HL-60 (cell line): ENCODE measurements at regions not wholly inside any gene's neighbourhood (a gene's known extent, or its start where the extent isn't known, plus 50 kb on each side); places are given as distances from the start of the nearest gene placed in this dataset.

ENCODE experiments used
- DNase-seq, 2 experiments: peaks; one replicate each; pipeline ENCODE4 v3.0.0-alpha.2; 2010 to 2020; ENCODE audit warnings: low read depth in 1 of 2, low spot score in 1 of 2
- H3K27ac ChIP-seq: fragments of 250-450 bp; sonication (Bioruptor Pico); replicated peaks from 2 replicates; pipeline ENCODE4 v1.5.1; 2020; ENCODE audit warnings: mild to moderate bottlenecking, moderate library complexity
- H3K27me3 ChIP-seq: fragments of 250-450 bp; sonication (Bioruptor Pico); 2 replicates; pipeline ENCODE4 v1.5.1; 2021; ENCODE audit warnings: mild to moderate bottlenecking, moderate library complexity; ENCODE audit not compliant: insufficient read depth, poor library complexity, severe bottlenecking
- H3K4me3 ChIP-seq: replicated peaks from 2 replicates; pipeline ENCODE4 v1.5.1; 2011; ENCODE audit warnings: mild to moderate bottlenecking, control low read depth, low read length; ENCODE audit not compliant: insufficient read depth
- GABPA ChIP-seq: IDR thresholded peaks from 2 replicates; pipeline ENCODE4 v1.6.1; 2012; ENCODE audit warnings: low read depth
- POLR2AphosphoS5 ChIP-seq: IDR thresholded peaks from 2 replicates; pipeline ENCODE4 v1.6.1; 2012; ENCODE audit warnings: low read depth
- SPI1 ChIP-seq: IDR thresholded peaks from 2 replicates; pipeline ENCODE4 v1.6.1; 2012; ENCODE audit warnings: low read depth, mild to moderate bottlenecking, borderline replicate concordance
- TF ChIP-seq, protein P1 (sequence below): IDR thresholded peaks from 2 replicates; pipeline ENCODE4 v1.6.1; 2012; ENCODE audit warnings: low read depth; ENCODE audit not compliant: insufficient replicate concordance
- TF ChIP-seq, protein P2 (sequence below): IDR thresholded peaks from one replicate; pipeline ENCODE4 v1.5.1; 2011; ENCODE audit warnings: low read length, control low read depth, inconsistent platforms; ENCODE audit not compliant: insufficient read depth

DNA sequence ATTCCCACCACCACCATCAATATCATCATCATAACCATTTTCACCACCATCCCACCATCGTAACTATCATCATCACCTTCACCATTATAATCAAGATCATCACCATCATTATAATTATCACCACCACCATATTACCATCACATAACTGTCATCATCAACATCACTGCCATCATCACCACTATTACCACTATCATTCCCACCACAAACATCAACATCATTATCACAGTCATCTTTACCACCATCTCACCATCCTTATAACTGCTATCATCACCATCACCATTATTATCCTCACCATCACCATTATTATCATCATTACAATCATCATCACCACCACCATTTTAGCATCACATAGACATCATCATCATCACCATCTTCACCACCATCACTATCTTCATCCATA, 167.1 kb upstream of the ZMIZ1 start:
- H3K4me3 ChIP-seq: no peak overlapping the region
- no peaks in the 10 kb centered on the region for H3K27me3 ChIP-seq
- no peak for DNase-seq
- TF ChIP-seq, protein P1, sequence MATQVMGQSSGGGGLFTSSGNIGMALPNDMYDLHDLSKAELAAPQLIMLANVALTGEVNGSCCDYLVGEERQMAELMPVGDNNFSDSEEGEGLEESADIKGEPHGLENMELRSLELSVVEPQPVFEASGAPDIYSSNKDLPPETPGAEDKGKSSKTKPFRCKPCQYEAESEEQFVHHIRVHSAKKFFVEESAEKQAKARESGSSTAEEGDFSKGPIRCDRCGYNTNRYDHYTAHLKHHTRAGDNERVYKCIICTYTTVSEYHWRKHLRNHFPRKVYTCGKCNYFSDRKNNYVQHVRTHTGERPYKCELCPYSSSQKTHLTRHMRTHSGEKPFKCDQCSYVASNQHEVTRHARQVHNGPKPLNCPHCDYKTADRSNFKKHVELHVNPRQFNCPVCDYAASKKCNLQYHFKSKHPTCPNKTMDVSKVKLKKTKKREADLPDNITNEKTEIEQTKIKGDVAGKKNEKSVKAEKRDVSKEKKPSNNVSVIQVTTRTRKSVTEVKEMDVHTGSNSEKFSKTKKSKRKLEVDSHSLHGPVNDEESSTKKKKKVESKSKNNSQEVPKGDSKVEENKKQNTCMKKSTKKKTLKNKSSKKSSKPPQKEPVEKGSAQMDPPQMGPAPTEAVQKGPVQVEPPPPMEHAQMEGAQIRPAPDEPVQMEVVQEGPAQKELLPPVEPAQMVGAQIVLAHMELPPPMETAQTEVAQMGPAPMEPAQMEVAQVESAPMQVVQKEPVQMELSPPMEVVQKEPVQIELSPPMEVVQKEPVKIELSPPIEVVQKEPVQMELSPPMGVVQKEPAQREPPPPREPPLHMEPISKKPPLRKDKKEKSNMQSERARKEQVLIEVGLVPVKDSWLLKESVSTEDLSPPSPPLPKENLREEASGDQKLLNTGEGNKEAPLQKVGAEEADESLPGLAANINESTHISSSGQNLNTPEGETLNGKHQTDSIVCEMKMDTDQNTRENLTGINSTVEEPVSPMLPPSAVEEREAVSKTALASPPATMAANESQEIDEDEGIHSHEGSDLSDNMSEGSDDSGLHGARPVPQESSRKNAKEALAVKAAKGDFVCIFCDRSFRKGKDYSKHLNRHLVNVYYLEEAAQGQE: no peak
- TF ChIP-seq POLR2AphosphoS5 (no peak), GABPA (no peak), SPI1 (no peak)
- TF ChIP-seq, protein P2, sequence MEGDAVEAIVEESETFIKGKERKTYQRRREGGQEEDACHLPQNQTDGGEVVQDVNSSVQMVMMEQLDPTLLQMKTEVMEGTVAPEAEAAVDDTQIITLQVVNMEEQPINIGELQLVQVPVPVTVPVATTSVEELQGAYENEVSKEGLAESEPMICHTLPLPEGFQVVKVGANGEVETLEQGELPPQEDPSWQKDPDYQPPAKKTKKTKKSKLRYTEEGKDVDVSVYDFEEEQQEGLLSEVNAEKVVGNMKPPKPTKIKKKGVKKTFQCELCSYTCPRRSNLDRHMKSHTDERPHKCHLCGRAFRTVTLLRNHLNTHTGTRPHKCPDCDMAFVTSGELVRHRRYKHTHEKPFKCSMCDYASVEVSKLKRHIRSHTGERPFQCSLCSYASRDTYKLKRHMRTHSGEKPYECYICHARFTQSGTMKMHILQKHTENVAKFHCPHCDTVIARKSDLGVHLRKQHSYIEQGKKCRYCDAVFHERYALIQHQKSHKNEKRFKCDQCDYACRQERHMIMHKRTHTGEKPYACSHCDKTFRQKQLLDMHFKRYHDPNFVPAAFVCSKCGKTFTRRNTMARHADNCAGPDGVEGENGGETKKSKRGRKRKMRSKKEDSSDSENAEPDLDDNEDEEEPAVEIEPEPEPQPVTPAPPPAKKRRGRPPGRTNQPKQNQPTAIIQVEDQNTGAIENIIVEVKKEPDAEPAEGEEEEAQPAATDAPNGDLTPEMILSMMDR: no peak
- no peak overlapping the region for H3K27ac ChIP-seq

DNA sequence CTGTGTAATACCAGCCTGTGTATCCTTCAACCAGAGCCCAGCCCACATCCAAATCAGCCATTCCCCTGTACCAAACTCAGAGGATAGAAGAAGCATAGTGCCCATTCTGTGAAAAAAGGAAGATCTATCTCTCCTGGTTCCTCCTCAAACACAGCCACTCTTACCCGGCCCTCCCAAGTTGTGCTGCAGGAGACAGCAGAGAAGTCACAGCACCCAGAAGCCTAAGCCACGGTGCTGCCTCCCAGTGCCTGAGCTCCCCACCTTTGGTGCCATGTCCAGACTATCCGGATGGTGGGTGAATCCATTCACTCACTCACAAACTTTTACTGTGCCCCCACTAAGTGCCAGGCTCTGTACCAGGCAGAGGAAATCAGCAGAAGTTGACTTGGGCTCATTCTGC, 166.0 kb upstream of the ZMIZ1 start:
- H3K27me3 ChIP-seq: no peaks in the 10 kb centered on the region

DNA sequence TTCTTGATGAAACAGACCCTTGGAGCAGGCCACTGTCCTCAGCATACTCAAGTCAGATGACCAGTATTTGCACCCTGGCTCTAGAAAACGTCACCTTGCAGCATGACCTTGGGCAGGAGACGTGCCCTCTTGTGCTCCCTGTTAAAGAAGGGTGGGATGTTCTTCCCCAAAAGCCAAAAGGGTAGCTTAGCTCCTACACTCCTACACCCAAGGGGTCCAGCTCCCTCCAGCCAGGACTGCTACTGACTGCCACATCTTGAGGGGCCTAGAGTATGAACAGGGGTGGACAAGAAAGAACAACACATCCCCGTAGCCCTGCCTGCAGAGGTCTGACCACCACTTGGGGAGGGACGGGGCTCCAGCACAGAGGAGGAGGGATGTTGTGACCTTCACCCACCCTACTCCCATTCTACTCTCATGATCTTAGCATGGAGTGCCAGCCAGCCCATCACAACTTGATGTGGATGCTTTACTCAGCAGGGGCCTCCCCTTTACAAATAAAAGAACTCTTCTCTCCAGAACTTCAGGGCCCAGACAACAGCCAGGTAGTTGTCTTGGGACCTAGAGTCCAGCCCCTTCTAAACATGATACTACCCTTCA, 165.3 kb upstream of the ZMIZ1 start:
- no peaks in the 10 kb centered on the region for H3K27me3 ChIP-seq
- no peak for TF ChIP-seq POLR2AphosphoS5
- H3K27ac ChIP-seq: no peak overlapping the region
- no peak overlapping the region for H3K4me3 ChIP-seq
- no peak for DNase-seq

More for the DNA sequence above, 166.0 kb upstream of the ZMIZ1 start:
- H3K4me3 ChIP-seq: no peak overlapping the region
- no peak overlapping the region for H3K27ac ChIP-seq
- TF ChIP-seq GABPA: no peak
- no peak for TF ChIP-seq POLR2AphosphoS5
- TF ChIP-seq SPI1: no peak
- TF ChIP-seq, protein P2: no peak
- TF ChIP-seq, protein P1: no peak
- DNase-seq: no peak

DNA sequence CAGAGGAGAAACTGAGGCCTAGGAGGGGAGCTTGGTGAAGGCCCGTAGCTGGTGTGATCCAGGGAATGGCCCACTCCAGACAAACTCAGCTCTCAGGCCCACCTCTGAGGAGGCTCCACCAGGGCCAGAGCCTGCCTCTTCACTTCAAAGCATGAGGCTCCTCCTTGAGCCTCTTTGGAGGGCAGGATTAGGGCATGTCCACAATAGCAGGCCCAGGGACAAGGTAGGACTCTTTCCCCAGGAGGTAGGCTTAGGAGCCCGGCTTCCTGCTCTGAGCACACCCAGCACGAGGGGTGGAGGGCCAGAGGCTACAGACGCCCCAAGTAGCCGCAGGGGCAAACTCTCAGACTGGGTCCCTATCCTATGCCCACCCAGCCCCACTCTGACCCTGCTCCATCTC, 164.6 kb upstream of the ZMIZ1 start:
- H3K27ac ChIP-seq: no peak overlapping the region
- TF ChIP-seq GABPA: no peak
- TF ChIP-seq SPI1: no peak
- TF ChIP-seq, protein P2: no peak
- TF ChIP-seq, protein P1: no peak
- no peak for TF ChIP-seq POLR2AphosphoS5
- no peak overlapping the region for H3K4me3 ChIP-seq
- H3K27me3 ChIP-seq: no peaks in the 10 kb centered on the region
- no peak for DNase-seq
